Uterus (tissue), 3 donors: ENCODE measurements at regions not wholly inside any gene's neighbourhood (a gene's known extent, or its start where the extent isn't known, plus 50 kb on each side); places are given as distances from the start of the nearest gene placed in this dataset.

Source experiments
- DNase-seq, 2 donors: peaks; one replicate each; pipeline ENCODE4 v3.0.0-alpha.2; 2019 to 2020
- H3K27ac ChIP-seq, 2 donors: fragments of 200-600 bp; sonication (generic); 1 replicate in 1 of 2; 2 replicates in 1 of 2; pipeline ENCODE4 v1.5.1; 2016 to 2018
- H3K27me3 ChIP-seq, 2 donors: fragments of 200-600 bp; sonication (generic); one replicate each; pipeline ENCODE4 v1.5.1; 2018 to 2019; ENCODE audit warnings: control low read depth in 1 of 2
- H3K36me3 ChIP-seq, 2 donors: fragments of 200-600 bp; sonication (generic); one replicate each; pipeline ENCODE4 v1.5.1; 2019; ENCODE audit warnings: control low read depth in 1 of 2
- H3K4me1 ChIP-seq, 2 donors: fragments of 200-600 bp; sonication (generic); one replicate each; pipeline ENCODE4 v1.5.1; 2018 to 2019; ENCODE audit warnings: control low read depth in 1 of 2
- H3K4me3 ChIP-seq, 2 donors: fragments of 200-600 bp; sonication (generic); 1 replicate in 1 of 2; 2 replicates in 1 of 2; pipeline ENCODE4 v1.5.1; 2018 to 2019; ENCODE audit warnings: mild to moderate bottlenecking in 1 of 2
- H3K9me3 ChIP-seq, 2 donors: fragments of 200-600 bp; sonication (generic); one replicate each; pipeline ENCODE4 v1.5.1; 2019; ENCODE audit warnings: control low read depth in 1 of 2
- CTCF ChIP-seq, 4 experiments: fragments of 200-600 bp in 2 of 4; fragments of 450-650 bp in 2 of 4; sonication (generic) in 2 of 4; IDR thresholded peaks; one replicate each; pipeline ENCODE4 v1.5.1; 2016 to 2019; ENCODE audit warnings: antibody characterized with exemption in 4 of 4, mild to moderate bottlenecking in 2 of 4, moderate library complexity in 1 of 4
- POLR2A ChIP-seq, 2 donors: fragments of 450-650 bp; IDR thresholded peaks; one replicate each; pipeline ENCODE4 v1.6.1; 2016; ENCODE audit warnings: antibody characterized with exemption in 2 of 2, mild to moderate bottlenecking in 1 of 2, moderate library complexity in 1 of 2
- intact Hi-C: fragments of 100-400 bp; cut with DNase I; formaldehyde crosslinking; loops from one replicate; pipeline ENCODE4 v1.15.1; 2023; ENCODE audit warnings: low total_unique reads
- donor health status: DM: yes; HTN: yes; CAD: no.

GRCh38 chr5:167779644-167780043 lies 511.8 kb upstream of the WWC1 start:
- no peak for TF ChIP-seq CTCF (IDR thresholded peaks at IDR 0.05)
- no peak for TF ChIP-seq POLR2A (IDR thresholded peaks at IDR 0.05)
- no peaks in the 10 kb centered on the region for H3K36me3 ChIP-seq
- no peaks in the 10 kb centered on the region for H3K27me3 ChIP-seq

DNA sequence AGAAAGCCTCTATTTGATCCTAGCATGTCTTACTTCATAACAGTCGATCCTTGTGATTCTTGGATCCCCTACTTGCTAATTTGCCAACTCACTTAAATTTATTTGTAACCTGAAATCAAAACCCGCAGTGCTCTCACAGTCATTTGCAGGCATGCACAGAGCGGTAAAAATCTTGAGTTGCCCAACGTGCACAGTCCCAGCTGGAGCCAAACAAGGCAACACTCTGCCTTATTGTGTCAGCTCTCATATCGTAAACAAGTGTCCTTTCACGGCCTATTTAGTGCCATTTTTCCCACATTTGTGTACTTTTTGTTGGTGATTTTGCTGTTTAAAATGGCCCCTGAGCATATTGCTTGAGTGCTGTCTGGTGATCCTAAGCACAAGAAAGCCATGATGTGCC lies 511.3 kb upstream of the WWC1 start:
- Histone ChIP-seq H3K9me3 (no peaks in the 10 kb centered on the region), H3K27me3 (no peaks in the 10 kb centered on the region), H3K27ac (no peak overlapping the region), H3K36me3 (no peaks in the 10 kb centered on the region), H3K4me3 (no peak overlapping the region), H3K4me1 (no peaks in the 10 kb centered on the region)
- no peak for TF ChIP-seq CTCF (IDR thresholded peaks at IDR 0.05)
- no peak for TF ChIP-seq POLR2A (IDR thresholded peaks at IDR 0.05)
- DNase-seq, result no peak
- intact Hi-C loops, result no loop called here

More at GRCh38 chr5:167779644-167780043, 511.8 kb upstream of the WWC1 start:
- no peak for DNase-seq
- H3K4me1 ChIP-seq, result no peaks in the 10 kb centered on the region
- intact Hi-C loops, result no loop called here
- H3K4me3 ChIP-seq, result no peak overlapping the region
- H3K9me3 ChIP-seq, result no peaks in the 10 kb centered on the region
- H3K27ac ChIP-seq, result no peak overlapping the region

DNA sequence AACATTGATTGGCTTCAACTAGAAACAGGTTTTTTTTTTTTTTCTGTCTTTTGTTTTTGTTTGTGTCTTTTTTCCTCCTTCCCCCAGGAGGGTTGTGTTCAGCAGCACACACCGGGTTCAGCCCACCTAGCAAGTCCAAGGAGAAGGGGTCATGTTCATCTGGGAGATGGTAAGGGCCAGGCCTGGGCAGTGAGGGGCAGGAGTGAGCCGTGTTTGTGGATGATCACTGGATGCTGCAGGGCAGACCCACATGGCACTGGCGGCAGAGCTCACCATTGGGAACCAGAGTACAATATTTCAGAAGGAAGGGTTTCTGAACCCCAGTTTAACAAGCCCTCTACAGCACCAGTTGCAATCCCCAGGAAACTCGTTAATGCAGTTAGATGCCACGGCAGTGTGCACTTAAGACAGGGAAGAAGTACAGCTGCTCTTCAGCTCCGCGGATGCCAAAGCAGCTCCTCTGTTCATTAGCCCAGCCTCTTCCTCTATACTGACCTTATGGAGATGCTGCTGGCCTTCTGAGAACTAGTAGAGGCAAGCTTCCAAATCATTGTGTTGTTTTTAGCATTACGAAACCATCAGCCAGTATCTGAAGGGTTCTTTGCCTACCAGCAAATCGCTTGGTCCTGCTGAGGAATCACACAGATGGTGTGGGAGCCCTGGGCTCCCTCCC lies 508.2 kb upstream of the WWC1 start:
- DNase-seq, result no peak
- no peak overlapping the region for H3K4me3 ChIP-seq
- no peaks in the 10 kb centered on the region for H3K4me1 ChIP-seq
- no peaks in the 10 kb centered on the region for H3K9me3 ChIP-seq
- no peaks in the 10 kb centered on the region for H3K36me3 ChIP-seq
- H3K27me3 ChIP-seq, result no peaks in the 10 kb centered on the region
- no peak overlapping the region for H3K27ac ChIP-seq
- TF ChIP-seq CTCF (IDR thresholded peaks at IDR 0.05) (no peak), POLR2A (IDR thresholded peaks at IDR 0.05) (no peak)
- intact Hi-C loops, result no loop called here

- TF ChIP-seq CTCF (IDR thresholded peaks at IDR 0.05), result no peak
- TF ChIP-seq POLR2A (IDR thresholded peaks at IDR 0.05), result no peak
- intact Hi-C loops, result no loop called here
- no peak for DNase-seq
- Histone ChIP-seq H3K4me3 (no peak overlapping the region), H3K4me1 (no peaks in the 10 kb centered on the region), H3K27me3 (no peaks in the 10 kb centered on the region), H3K9me3 (no peaks in the 10 kb centered on the region), H3K36me3 (no peaks in the 10 kb centered on the region), H3K27ac (no peak overlapping the region)
Observed at GRCh38 chr5:167785106-167785505, 506.3 kb upstream of the WWC1 start.

GRCh38 chr5:167785901-167786300 lies 505.5 kb upstream of the WWC1 start:
- Histone ChIP-seq H3K9me3 (no peaks in the 10 kb centered on the region), H3K4me1 (no peaks in the 10 kb centered on the region), H3K36me3 (no peaks in the 10 kb centered on the region), H3K27me3 (no peaks in the 10 kb centered on the region), H3K4me3 (no peak overlapping the region), H3K27ac (no peak overlapping the region)
- TF ChIP-seq POLR2A (IDR thresholded peaks at IDR 0.05), result no peak
- TF ChIP-seq CTCF (IDR thresholded peaks at IDR 0.05), result no peak
- intact Hi-C loops, result no loop called here
- no peak for DNase-seq
